Smooth muscle cell (in vitro differentiated cells): ENCODE measurements at regions not wholly inside any gene's neighbourhood (a gene's known extent, or its start where the extent isn't known, plus 50 kb on each side); places are given as distances from the start of the nearest gene placed in this dataset.

Source experiments
- DNase-seq: peaks from one replicate; lab custom pipeline; 2025; ENCODE audit not compliant: unreplicated experiment; lab: John Stamatoyannopoulos, UW
- H2AFZ ChIP-seq: fragments of 200-600 bp; sonication (generic); 2 replicates; pipeline ENCODE4 v1.6.0; 2016; ENCODE audit warnings: antibody characterized with exemption, low read depth, mild to moderate bottlenecking
- H3F3A ChIP-seq: fragments of 200-600 bp; sonication (generic); 2 replicates; pipeline ENCODE4 v1.6.0; 2017; ENCODE audit warnings: antibody characterized with exemption, low read depth
- H3K27ac ChIP-seq: fragments of 200-600 bp; sonication (generic); 2 replicates; pipeline ENCODE4 v1.5.1; 2016; ENCODE audit warnings: low read depth, mild to moderate bottlenecking
- H3K27me3 ChIP-seq: fragments of 200-600 bp; sonication (generic); 2 replicates; pipeline ENCODE4 v1.6.1; 2016; ENCODE audit warnings: low read depth, mild to moderate bottlenecking
- H3K36me3 ChIP-seq: fragments of 200-600 bp; sonication (generic); 2 replicates; pipeline ENCODE4 v1.5.1; 2016; ENCODE audit warnings: low read depth
- H3K4me1 ChIP-seq: fragments of 200-600 bp; sonication (generic); 2 replicates; pipeline ENCODE4 v1.5.1; 2016; ENCODE audit warnings: low read depth
- H3K4me2 ChIP-seq: fragments of 200-600 bp; sonication (generic); 2 replicates; pipeline ENCODE4 v1.6.0; 2016; ENCODE audit warnings: mild to moderate bottlenecking
- H3K4me3 ChIP-seq: fragments of 200-600 bp; sonication (generic); 2 replicates; pipeline ENCODE4 v1.5.1; 2016; ENCODE audit warnings: mild to moderate bottlenecking
- H3K79me2 ChIP-seq: fragments of 200-600 bp; sonication (generic); 2 replicates; pipeline ENCODE4 v1.6.0; 2016; ENCODE audit warnings: low read depth, mild to moderate bottlenecking
- H3K9ac ChIP-seq: fragments of 200-600 bp; sonication (generic); 2 replicates; pipeline ENCODE4 v1.6.0; 2016; ENCODE audit warnings: low read depth
- H3K9me3 ChIP-seq: fragments of 200-600 bp; sonication (generic); replicated peaks from 2 replicates; pipeline ENCODE4 v1.5.1; 2016; ENCODE audit warnings: low read depth
- H4K20me1 ChIP-seq: fragments of 200-600 bp; sonication (generic); 2 replicates; pipeline ENCODE4 v1.6.0; 2016; ENCODE audit warnings: low read depth
- WGBS: methylation state at CpG from one replicate; pipeline ENCODE4 v1.1.7; 2016; ENCODE audit warnings: low lambda C conversion rate; 5-methylcytosine and 5-hydroxymethylcytosine counted together
- TF ChIP-seq, protein P1 (sequence below): fragments of 200-600 bp; sonication (generic); IDR thresholded peaks from 2 replicates; pipeline ENCODE4 v1.5.1; 2017; ENCODE audit warnings: borderline replicate concordance, mild to moderate bottlenecking, antibody characterized with exemption; ENCODE audit not compliant: insufficient read depth, poor library complexity, severe bottlenecking

DNA sequence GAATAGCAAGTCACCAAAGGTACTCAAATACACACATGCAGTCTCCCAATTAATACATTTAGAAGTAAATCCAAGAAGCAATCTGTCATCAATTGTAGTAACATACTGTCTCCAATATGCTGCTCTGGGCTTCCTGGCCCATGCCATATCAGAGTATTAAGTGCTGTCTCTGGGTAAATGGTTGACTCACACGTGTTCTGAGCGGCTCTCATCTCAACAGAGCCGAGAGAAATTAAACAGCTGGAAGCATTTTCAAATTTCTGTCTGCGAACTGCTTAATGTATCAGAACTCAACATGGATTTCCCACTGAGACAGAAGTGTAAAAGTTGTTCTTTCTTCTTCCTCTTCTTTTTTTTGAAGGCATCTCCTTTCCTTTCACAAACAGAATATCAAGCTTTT is 247.3 kb upstream of the TAS2R1 start:
- TF ChIP-seq, protein P1, sequence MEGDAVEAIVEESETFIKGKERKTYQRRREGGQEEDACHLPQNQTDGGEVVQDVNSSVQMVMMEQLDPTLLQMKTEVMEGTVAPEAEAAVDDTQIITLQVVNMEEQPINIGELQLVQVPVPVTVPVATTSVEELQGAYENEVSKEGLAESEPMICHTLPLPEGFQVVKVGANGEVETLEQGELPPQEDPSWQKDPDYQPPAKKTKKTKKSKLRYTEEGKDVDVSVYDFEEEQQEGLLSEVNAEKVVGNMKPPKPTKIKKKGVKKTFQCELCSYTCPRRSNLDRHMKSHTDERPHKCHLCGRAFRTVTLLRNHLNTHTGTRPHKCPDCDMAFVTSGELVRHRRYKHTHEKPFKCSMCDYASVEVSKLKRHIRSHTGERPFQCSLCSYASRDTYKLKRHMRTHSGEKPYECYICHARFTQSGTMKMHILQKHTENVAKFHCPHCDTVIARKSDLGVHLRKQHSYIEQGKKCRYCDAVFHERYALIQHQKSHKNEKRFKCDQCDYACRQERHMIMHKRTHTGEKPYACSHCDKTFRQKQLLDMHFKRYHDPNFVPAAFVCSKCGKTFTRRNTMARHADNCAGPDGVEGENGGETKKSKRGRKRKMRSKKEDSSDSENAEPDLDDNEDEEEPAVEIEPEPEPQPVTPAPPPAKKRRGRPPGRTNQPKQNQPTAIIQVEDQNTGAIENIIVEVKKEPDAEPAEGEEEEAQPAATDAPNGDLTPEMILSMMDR: no peak
- Histone ChIP-seq H3K4me3 (no peak overlapping the region), H3K9ac (no peak overlapping the region), H3K36me3 (no peaks in the 10 kb centered on the region), H3K4me1 (no peaks in the 10 kb centered on the region), H3K4me2 (no peak overlapping the region), H2AFZ (no peak overlapping the region), H4K20me1 (no peaks in the 10 kb centered on the region), H3K79me2 (no peaks in the 10 kb centered on the region), H3F3A (no peaks in the 10 kb centered on the region), H3K27me3 (no peaks in the 10 kb centered on the region), H3K9me3 (no peaks in the 10 kb centered on the region), H3K27ac (no peak overlapping the region)
- DNase-seq: no peak
- WGBS: 30% methylated on average over 4 of the region's 4 CpGs

- TF ChIP-seq, protein P1: no peak
- no peaks in the 10 kb centered on the region for H3K9me3 ChIP-seq
- H3K4me2 ChIP-seq: no peak overlapping the region
- no peak overlapping the region for H3K4me3 ChIP-seq
- H2AFZ ChIP-seq: no peak overlapping the region
- DNase-seq: no peak
- no peaks in the 10 kb centered on the region for H3F3A ChIP-seq
- H3K9ac ChIP-seq: no peak overlapping the region
- no peaks in the 10 kb centered on the region for H3K27me3 ChIP-seq
- H3K36me3 ChIP-seq: no peaks in the 10 kb centered on the region
- H4K20me1 ChIP-seq: no peaks in the 10 kb centered on the region
- 95% methylated on average over 4 of the region's 4 CpGs for WGBS
- no peaks in the 10 kb centered on the region for H3K4me1 ChIP-seq
- no peaks in the 10 kb centered on the region for H3K79me2 ChIP-seq
- H3K27ac ChIP-seq: no peak overlapping the region
Observed at GRCh38 chr5:9876451-9876850, 246.3 kb upstream of the TAS2R1 start.

GRCh38 chr5:9869616-9870288 is 239.6 kb upstream of the TAS2R1 start:
- no peaks in the 10 kb centered on the region for H3K4me1 ChIP-seq
- no peak overlapping the region for H3K4me2 ChIP-seq
- H3K36me3 ChIP-seq: no peaks in the 10 kb centered on the region
- H3K79me2 ChIP-seq: no peaks in the 10 kb centered on the region
- peaks cover 5% of the 10 kb centered on the region for H3K9me3 ChIP-seq
- H4K20me1 ChIP-seq: no peaks in the 10 kb centered on the region
- no peak for DNase-seq
- H3K9ac ChIP-seq: no peak overlapping the region
- no peak overlapping the region for H2AFZ ChIP-seq
- 89% methylated on average over 2 of the region's 2 CpGs for WGBS
- no peak overlapping the region for H3K27ac ChIP-seq
- TF ChIP-seq, protein P1: no peak
- H3F3A ChIP-seq: no peaks in the 10 kb centered on the region
- H3K4me3 ChIP-seq: no peak overlapping the region
- H3K27me3 ChIP-seq: no peaks in the 10 kb centered on the region

DNA sequence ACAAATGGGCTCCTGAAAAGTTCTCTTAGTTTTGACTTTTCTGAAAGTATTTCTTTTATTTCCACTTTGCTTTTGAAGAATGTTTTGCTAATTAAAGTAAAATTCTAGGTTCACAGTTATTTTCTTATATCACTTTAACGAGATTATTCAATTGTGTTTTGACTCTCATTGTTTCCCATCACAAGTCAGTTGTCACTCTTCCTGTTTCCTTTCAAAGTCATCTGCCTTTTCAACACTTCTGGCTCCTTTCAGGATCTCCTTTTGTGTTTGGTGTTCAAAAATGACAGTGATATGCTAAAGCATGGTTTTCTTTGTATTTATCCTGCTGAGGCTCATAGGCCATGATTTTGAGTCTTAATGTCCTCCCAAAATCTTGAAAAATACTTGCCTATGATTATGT is 235.4 kb upstream of the TAS2R1 start:
- no peak overlapping the region for H2AFZ ChIP-seq
- H3K27ac ChIP-seq: no peak overlapping the region
- no peaks in the 10 kb centered on the region for H3K27me3 ChIP-seq
- H3K9ac ChIP-seq: no peak overlapping the region
- no peak for DNase-seq
- no peaks in the 10 kb centered on the region for H4K20me1 ChIP-seq
- H3K36me3 ChIP-seq: no peaks in the 10 kb centered on the region
- H3F3A ChIP-seq: no peaks in the 10 kb centered on the region
- no peak overlapping the region for H3K4me2 ChIP-seq
- no peak overlapping the region for H3K4me3 ChIP-seq
- H3K4me1 ChIP-seq: no peaks in the 10 kb centered on the region
- H3K9me3 ChIP-seq: peaks cover 5% of the 10 kb centered on the region
- TF ChIP-seq, protein P1: no peak
- H3K79me2 ChIP-seq: no peaks in the 10 kb centered on the region
- 92% methylated on average over 1 of the region's 1 CpG for WGBS
